Ovary (tissue), 3 donors: ENCODE measurements at regions not wholly inside any gene's neighbourhood (a gene's known extent, or its start where the extent isn't known, plus 50 kb on each side); places are given as distances from the start of the nearest gene placed in this dataset.

Experiments
- EP300 ChIP-seq: sonication (generic); formaldehyde crosslinking; IDR thresholded peaks from one replicate; pipeline ENCODE4 v1.6.1; 2017; ENCODE audit warnings: antibody characterized with exemption
- POLR2A ChIP-seq: fragments of 450-650 bp; IDR thresholded peaks from one replicate; pipeline ENCODE4 v1.6.1; 2017; ENCODE audit warnings: antibody characterized with exemption, mild to moderate bottlenecking, moderate library complexity
- TF ChIP-seq, protein P1 (sequence below), 3 donors: fragments of 450-650 bp in 2 of 3; fragments of 200-600 bp in 1 of 3; IDR thresholded peaks; one replicate each; pipeline versions ENCODE4 v1.5.1 to v1.8.0; 2016 to 2022; ENCODE audit warnings: antibody characterized with exemption in 3 of 3, mild to moderate bottlenecking in 1 of 3
- donor health status: DM: no; HTN: no; CAD: no.

- TF ChIP-seq POLR2A, result no peak
- TF ChIP-seq EP300, result no peak
- TF ChIP-seq, protein P1, sequence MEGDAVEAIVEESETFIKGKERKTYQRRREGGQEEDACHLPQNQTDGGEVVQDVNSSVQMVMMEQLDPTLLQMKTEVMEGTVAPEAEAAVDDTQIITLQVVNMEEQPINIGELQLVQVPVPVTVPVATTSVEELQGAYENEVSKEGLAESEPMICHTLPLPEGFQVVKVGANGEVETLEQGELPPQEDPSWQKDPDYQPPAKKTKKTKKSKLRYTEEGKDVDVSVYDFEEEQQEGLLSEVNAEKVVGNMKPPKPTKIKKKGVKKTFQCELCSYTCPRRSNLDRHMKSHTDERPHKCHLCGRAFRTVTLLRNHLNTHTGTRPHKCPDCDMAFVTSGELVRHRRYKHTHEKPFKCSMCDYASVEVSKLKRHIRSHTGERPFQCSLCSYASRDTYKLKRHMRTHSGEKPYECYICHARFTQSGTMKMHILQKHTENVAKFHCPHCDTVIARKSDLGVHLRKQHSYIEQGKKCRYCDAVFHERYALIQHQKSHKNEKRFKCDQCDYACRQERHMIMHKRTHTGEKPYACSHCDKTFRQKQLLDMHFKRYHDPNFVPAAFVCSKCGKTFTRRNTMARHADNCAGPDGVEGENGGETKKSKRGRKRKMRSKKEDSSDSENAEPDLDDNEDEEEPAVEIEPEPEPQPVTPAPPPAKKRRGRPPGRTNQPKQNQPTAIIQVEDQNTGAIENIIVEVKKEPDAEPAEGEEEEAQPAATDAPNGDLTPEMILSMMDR (IDR thresholded peaks at IDR 0.05), result no peak
These were observed 142.4 kb downstream of the C9orf50 start for GRCh38 chr9:129478461-129478860.
